ENCODE measurements at regions not wholly inside any gene's neighbourhood (a gene's known extent, or its start where the extent isn't known, plus 50 kb on each side); places are given as distances from the start of the nearest gene placed in this dataset.
A peak's percentile ranks its signal among the peaks of the same experiment; 100 is the strongest.
"Not testable (repeated sequence)": the region's sequence is repeated elsewhere in the genome, so short reads cannot be mapped to it uniquely, and the experiment has no call there.

GRCh38 chr2:239594772-239595608, 194.2 kb upstream of the HDAC4 start:
- no peak for DNase-seq

DNA sequence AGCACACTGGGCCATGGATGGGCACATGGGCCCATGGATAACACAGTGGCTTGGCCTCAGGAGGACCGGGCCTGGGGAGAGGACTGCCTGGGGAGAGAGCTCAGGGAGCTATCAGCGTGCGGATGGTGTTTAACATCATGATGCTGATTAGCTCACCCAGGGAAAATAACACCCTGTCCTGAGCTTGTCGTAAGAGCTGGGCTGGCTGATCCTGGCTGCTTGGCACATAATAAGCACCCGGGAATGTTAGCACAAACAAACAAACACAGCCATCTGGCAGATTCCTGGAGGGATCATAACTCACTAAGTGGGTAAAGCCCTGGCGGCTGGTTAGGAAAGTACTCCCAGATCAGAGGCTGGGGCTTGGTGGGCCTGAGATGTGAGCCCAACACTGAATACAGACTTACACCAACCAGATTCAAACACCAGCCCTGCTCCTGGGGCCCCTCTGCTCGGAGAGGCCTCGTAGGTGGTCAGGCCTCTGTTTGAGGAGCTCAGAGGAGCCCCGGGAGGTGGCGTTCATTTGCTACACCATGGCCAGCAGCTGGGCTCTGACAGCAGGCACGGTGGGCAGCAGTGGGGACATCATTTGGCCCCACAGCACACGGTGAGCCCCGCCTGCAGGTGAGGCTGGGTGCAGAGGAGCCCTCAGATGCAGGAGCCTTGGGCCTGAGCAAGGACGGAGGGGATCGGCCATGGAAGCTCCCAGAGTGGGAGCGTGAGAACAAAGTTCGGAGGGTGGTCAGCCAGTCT, 193.4 kb upstream of the HDAC4 start:
- DNase-seq = peak; percentile 70

GRCh38 chr2:239593455-239593854, 192.6 kb upstream of the HDAC4 start:
- no peak for DNase-seq

DNA sequence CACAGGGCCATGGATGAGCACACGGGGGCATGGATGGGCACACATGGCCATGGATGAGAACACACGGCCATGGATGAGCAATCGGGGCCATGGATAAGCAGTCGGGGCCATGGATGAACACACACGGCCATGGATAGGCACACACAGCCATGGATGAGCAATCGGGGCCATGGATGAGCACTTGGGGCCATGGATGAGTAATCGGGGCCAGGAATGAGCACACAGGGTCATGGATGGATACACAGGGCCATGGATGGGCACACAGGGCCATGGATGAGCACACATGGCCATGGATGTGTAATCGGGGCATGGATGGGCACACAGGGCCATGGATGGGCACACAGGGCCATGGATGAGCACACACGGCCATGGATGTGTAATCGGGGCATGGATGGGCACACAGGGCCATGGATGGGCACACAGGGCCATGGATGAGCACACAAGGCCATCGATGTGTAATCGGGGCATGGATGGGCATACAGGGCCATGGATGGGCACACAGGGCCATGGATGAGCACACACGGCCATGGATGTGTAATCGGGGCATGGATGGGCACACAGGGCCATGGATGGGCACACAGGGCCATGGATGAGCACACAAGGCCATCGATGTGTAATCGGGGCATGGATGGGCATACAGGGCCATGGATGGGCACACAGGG, 191.9 kb upstream of the HDAC4 start:
- not testable (repeated sequence) for DNase-seq

DNA sequence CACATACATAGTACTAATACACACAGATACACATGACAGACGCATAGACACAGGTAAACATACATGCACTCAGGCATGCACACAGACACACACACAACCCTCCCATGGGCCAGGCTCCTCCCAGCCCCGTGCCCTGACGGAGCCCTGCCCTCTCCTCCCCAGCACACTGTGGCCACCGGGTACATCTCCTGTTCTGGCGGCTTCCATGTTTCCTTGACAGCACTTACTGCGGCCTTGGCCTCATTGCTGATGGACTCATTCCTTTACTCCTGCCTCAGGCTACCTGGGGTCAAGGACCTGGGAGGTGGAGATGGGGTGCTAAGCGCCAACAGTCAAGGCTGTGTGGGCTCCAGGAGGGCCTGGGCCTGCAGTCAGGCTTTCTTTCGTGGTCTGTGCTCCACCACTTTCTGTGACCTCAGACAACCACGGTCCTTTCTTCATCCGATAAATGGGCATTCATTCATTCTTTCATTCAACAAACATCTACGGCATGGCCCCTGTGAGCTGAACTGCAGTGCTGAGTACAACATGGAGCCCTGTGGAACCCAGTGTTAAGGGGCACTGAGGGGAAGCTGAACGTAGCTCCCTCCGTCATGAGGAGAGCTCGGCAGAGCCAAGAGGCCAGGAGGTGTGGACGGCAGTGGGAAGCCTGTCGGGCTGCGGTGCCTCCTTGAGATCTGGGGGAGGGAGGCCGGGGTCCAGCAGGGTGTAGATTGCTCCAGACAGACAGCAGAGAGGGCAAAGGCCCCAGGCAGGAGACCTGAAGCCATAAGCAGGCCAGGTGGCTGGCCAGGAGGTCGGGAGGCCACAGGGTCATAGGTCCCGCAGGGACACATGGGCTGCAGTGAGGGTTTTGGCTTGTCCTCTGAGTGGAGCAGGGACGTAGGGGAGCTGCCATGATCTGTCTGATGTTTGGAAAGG, 190.4 kb upstream of the HDAC4 start:
- DNase-seq = no peak

GRCh38 chr2:239590276-239590675, 189.5 kb upstream of the HDAC4 start:
- no peak for DNase-seq

DNA sequence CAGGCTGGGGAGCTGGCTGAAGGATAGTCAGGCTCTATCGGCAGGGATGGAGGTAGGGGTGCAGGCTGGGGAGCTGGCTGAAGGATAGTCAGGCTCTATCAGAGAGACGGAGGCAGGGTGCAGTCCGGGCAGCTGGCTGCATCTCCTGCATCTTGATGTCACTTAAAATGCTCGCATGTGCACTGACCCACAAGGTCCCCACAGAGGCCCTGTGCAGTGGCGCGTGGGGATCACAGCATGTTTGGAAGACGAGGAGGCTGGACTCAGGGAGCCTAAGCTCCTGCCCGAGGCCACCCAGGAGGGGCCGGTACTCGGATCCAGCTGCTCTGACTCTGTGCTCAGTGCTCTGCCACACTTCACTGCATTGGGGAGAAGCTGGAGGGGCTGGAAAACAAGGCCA, 189.0 kb upstream of the HDAC4 start:
- DNase-seq = no peak

- no peak for DNase-seq
Observed at GRCh38 chr2:239589270-239589825, 188.5 kb upstream of the HDAC4 start.

GRCh38 chr2:239588451-239589269, 187.8 kb upstream of the HDAC4 start:
- DNase-seq = no peak

DNA sequence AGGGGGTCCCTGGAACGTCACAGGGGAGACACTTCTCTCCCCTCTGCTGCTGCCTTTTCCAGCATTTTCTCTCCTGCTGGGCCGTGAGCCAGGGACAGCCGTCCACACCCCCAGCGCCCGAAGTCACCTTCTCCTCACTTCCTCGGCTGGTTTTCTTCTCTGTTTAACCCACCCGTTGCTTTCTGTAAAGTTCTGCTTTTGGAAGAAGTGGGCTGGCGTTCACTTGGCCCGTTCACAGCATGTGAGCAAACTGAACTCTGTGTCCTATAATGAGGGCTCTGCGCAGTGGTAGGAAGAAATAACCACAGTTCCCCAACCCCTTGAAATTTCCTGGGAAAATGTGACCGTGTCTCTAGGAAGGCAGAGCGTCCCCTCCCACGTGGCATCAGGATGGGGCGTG, 187.0 kb upstream of the HDAC4 start:
- no peak for DNase-seq

DNA sequence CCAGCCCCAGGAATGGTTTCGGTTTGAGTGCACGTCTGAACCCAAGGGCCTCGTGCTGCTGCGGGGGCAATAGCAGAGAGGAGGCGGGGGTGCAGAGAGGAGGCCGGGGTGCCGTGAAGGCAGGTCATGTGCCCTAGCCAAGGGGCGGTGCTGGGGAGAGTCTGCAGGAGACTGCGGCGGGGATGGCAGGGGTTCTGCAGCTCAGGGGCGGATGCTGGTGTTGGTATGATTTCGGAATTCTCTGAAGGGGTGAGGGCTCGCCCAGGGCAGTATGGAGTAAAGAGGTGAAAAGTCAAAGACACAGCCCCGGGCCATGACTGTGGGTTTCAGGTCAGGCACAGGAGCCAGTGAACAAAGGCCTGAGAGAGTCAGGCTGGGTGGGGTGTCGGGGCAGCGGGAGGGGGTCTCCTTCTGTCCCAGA, 186.5 kb upstream of the HDAC4 start:
- no peak for DNase-seq

- no peak for DNase-seq
Observed at GRCh38 chr2:239586651-239587310, 186.0 kb upstream of the HDAC4 start.

DNA sequence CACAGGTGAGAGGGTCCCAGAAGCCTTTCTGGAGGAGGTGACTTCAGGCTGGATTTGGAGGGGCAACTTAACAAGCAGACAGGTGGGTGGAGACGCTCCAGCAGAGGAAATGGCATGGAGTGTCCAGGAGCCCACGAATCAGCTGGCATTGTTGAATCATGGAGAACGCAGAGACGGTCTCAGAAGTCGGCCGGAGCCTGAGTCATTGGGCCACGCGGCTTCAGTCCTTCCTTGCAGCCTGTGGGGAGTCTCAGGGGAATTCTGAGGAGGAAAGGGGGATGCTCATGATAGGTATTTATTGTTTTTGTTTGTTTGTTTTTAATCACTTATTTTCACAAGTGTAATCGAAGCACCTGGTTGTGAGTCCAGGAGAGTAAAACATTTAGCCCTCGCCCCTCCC, 184.6 kb upstream of the HDAC4 start:
- DNase-seq = no peak

- DNase-seq = no peak
Observed at GRCh38 chr2:239584986-239585385, 184.2 kb upstream of the HDAC4 start.

GRCh38 chr2:239583879-239584859, 183.3 kb upstream of the HDAC4 start:
- DNase-seq = no peak

DNA sequence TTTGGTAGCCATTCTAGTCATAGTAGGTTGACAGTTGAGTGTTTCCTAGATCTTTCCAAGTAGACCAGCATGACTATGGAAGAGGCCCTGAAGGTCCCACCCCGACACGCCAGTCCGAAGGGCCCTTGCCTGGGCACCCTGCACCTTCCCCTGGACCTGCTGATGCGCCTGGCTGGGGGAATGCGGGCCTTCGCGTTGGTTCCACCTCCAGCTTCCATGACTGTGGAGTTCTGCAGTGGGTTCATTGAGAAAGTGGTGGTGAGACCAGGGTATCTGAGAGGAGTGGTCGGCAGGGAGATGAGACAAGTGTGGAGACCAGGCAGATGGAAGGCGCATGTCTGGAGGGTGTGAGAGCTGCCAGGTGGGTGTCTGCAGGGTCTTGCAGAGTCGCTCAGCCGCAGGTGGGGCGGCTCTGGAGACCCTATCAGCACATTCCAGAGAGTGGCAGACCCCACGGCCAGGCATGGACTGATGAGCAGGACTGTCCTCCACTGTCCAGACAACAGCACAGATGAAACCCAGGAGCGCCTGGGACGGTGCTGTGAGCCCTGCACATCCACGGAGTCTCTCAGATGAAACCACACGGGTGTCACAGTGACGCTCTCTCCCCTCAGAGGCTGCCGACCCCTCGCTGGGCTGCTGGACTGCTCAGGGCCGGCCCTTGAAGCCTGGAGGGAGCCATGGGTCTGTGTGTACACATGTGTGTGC, 182.5 kb upstream of the HDAC4 start:
- no peak for DNase-seq

DNA sequence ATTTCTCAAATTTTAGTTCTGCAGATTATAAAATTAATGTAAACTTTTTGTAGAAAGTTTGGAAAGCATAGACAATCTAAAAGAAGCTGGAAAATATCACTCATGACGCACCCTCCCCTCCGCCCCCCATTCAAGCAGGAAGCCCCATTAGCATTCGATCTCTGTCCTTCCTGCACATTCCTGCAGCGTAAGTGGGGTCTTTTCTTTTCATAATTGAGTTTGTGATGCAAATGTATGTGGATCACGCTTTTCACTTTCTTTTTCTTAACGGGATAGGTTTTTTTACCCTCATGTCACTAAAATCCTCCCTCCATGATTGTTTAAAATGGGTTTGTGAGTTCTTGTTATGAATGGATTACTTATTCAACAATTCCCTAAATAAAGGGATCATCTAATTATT, 181.7 kb upstream of the HDAC4 start:
- no peak for DNase-seq

DNA sequence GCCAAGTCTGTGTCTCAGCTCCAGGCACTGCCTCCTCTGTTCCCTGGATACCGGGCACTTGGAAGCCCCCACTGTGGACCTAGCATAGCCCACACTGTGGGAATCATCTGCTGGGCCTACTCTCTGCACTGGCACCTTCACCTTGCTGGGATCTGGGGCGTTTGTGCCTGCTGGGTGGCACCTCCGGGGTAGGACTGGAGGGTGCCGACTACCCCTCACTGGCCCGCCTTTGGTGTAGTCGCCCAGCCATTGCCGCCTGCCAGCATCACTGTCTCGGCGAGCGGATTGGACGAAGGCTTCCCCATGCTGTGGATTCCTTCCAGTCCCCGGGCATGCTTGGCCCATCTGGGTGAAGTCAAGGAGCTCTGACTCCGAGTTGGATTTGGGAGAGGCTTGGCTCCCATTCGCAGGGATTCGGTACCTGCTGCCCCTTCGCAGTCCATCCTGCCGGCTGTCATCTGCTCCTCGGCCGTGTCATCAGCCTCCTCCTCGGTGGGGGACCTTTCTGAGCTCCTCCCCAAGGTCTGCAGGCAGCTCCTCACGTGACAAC, 180.6 kb upstream of the HDAC4 start:
- DNase-seq = no peak

DNA sequence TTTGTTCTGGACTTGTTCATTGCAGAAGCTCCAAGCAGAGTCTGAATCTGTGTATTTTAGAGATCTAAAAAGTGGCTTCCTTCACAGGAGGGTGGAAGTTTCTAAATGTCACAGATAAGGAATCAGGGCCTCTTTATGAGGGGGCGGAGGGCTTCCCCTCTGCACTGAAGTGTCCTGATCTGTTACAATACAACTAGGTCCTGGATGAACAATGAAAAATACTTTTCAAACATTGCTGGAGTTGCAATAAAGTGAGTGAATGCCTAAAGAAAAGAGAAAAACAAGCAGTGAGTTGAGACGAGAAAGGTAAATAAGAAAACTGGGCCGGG, 179.3 kb upstream of the HDAC4 start:
- DNase-seq = no peak
